ENCODE measurements at regions not wholly inside any gene's neighbourhood (a gene's known extent, or its start where the extent isn't known, plus 50 kb on each side); places are given as distances from the start of the nearest gene placed in this dataset.

DNA sequence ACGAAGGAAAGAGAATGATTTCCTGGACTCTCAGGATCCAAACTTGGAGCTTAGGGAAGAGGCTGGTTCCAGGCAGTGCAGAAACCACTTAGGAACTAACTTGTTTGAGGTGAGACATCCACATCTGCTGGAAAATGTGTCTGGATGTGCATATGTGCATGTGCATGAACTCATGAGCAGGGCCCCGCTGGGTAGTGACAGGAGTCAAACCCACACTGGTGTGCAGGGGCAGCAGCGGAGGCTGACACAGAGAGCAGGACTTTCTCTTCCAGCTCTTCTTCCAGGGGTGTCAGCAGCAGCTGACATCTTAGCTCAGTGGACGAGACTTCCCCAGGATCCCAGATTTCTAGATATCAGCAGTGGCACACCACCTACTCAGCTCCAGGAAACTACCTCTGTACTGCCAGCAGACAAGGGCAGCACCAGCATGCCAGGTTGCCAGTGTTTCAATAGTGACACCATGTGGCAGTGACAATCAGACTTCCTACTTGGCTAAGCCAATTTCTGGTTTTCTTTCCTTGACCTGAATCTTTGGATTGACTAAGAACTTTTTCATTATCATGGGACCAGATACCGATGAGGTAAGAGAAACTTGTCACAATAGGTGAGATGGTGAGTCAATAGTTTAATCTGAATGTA is 227.5 kb upstream of the ZC3H12C start:
- Histone ChIP-seq H3K4me1 (ENCODE audit: insufficient read depth) (no peaks in the 10 kb centered on the region), H3K36me3 (no peaks in the 10 kb centered on the region), H3K4me3 (no peak overlapping the region), H3K27ac (no peak overlapping the region), H3K27me3 (no peaks in the 10 kb centered on the region), H3K9me3 (no peaks in the 10 kb centered on the region)
- DNase-seq: no peak
- intact Hi-C loops (cut with DNase I): no loop called here
- no peak for TF ChIP-seq EP300 (IDR thresholded peaks at IDR 0.05)
- WGBS, 3 donors: 76 to 87% (median 86%) methylated on average over 5 of the region's 5 CpGs

DNA sequence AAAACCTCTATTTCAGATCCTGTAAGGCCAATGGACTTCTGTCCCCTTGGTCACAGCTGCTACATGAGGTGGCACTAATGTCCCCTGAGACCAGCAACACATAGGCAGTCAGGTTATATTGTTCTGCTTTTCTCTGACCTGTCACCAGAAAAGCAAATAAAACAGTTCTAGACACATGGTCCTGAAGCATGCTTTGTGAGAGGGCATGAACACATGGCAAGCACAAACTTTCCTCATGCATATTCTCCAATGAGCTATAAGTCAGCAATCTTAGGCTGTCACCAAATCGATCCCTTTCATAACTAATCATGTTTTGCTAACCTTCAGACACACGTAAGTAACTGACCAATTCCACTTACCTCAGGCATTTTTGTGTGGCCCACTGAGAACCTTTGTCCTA is 225.4 kb upstream of the ZC3H12C start:
- WGBS, 3 donors: 55 to 84% (median 62%) methylated on average over 2 of the region's 2 CpGs
- intact Hi-C loops (cut with DNase I): no loop called here
- DNase-seq: no peak
- H3K27me3 ChIP-seq: no peaks in the 10 kb centered on the region
- H3K4me1 ChIP-seq (ENCODE audit: insufficient read depth): no peaks in the 10 kb centered on the region
- no peak overlapping the region for H3K4me3 ChIP-seq
- no peaks in the 10 kb centered on the region for H3K9me3 ChIP-seq
- TF ChIP-seq EP300 (IDR thresholded peaks at IDR 0.05) (no peak), POLR2A (IDR thresholded peaks at IDR 0.05) (no peak)
- TF ChIP-seq, protein P1, sequence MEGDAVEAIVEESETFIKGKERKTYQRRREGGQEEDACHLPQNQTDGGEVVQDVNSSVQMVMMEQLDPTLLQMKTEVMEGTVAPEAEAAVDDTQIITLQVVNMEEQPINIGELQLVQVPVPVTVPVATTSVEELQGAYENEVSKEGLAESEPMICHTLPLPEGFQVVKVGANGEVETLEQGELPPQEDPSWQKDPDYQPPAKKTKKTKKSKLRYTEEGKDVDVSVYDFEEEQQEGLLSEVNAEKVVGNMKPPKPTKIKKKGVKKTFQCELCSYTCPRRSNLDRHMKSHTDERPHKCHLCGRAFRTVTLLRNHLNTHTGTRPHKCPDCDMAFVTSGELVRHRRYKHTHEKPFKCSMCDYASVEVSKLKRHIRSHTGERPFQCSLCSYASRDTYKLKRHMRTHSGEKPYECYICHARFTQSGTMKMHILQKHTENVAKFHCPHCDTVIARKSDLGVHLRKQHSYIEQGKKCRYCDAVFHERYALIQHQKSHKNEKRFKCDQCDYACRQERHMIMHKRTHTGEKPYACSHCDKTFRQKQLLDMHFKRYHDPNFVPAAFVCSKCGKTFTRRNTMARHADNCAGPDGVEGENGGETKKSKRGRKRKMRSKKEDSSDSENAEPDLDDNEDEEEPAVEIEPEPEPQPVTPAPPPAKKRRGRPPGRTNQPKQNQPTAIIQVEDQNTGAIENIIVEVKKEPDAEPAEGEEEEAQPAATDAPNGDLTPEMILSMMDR (IDR thresholded peaks at IDR 0.05): no peak
- no peaks in the 10 kb centered on the region for H3K36me3 ChIP-seq
- H3K27ac ChIP-seq: no peak overlapping the region

DNA sequence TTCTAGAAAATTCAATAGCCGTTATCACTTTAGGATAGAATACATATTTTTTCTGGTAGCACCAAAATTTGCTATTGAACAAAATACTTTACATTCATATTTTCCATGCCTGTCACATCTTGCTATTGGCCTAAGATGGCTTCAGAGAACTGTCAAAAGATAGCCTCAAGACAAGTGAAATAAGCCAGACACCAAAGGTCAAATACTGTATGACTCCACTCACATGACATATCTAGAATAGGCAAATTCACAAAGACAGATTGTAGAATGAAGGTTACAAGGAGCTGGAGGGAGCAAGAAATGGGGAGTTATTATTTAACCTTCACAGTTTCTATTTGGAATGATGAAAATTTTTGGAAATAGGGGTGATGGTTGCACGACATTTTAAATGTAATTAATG is 223.7 kb upstream of the ZC3H12C start:
- DNase-seq: no peak
- Histone ChIP-seq H3K4me3 (no peak overlapping the region), H3K4me1 (ENCODE audit: insufficient read depth) (no peaks in the 10 kb centered on the region), H3K36me3 (no peaks in the 10 kb centered on the region), H3K27me3 (no peaks in the 10 kb centered on the region), H3K27ac (no peak overlapping the region), H3K9me3 (no peaks in the 10 kb centered on the region)
- WGBS, 3 donors: 77 to 87% (median 83%) methylated on average over 2 of the region's 2 CpGs
- TF ChIP-seq, protein P1 (IDR thresholded peaks at IDR 0.05): no peak
- TF ChIP-seq EP300 (IDR thresholded peaks at IDR 0.05): no peak
- intact Hi-C loops (cut with DNase I): no loop called here

DNA sequence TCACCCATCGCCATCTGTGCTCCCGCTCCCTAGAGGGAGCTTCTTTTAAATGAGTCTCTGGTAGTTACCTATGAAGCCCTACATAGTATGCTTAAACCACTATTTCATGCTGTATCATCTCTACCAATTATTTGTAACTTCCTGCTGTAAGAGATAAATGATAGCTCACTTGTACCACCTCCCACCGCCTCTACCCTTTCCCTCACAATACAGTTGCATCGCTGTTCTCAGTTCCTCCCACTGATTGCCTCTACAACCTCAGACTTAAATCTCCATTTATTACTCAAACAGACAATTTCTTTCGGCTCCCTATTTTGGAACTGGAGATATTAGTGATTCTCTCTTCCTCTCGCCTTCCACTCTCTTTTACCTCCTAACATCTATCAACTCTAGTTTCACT is 222.9 kb upstream of the ZC3H12C start:
- Histone ChIP-seq H3K4me3 (no peak overlapping the region), H3K9me3 (no peaks in the 10 kb centered on the region), H3K4me1 (ENCODE audit: insufficient read depth) (no peaks in the 10 kb centered on the region), H3K36me3 (no peaks in the 10 kb centered on the region), H3K27ac (no peak overlapping the region), H3K27me3 (no peaks in the 10 kb centered on the region)
- TF ChIP-seq EP300 (IDR thresholded peaks at IDR 0.05) (no peak), POLR2A (IDR thresholded peaks at IDR 0.05) (no peak)
- TF ChIP-seq, protein P1 (IDR thresholded peaks at IDR 0.05): no peak
- DNase-seq: no peak
- WGBS, 3 donors: 78 to 82% (median 79%) methylated on average over 6 of the region's 6 CpGs
- intact Hi-C loops (cut with DNase I): no loop called here

DNA sequence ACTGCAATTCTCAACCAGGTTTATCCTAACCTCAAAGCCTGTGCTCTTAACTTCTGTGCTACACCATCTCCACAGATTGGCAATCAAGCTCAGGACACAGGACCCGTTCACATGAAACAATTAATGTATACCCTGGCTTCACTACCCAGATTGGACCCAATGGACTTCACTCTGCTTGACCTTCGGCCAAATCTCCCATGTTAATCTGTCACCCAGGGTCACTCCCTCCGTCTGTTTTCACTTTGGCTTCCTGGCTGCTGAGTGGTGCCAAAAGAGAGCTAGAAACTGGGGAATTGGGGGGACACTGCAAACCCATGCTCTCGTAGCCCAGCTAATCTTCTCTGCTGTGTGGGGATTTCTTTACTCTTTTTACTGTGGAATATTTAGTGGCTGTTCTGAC is 216.1 kb upstream of the ZC3H12C start:
- Histone ChIP-seq H3K4me1 (ENCODE audit: insufficient read depth) (no peaks in the 10 kb centered on the region), H3K27me3 (no peaks in the 10 kb centered on the region), H3K9me3 (no peaks in the 10 kb centered on the region), H3K27ac (no peak overlapping the region), H3K36me3 (no peaks in the 10 kb centered on the region), H3K4me3 (no peak overlapping the region)
- no peak for DNase-seq
- intact Hi-C loops (cut with DNase I): no loop called here
- 15 to 36% (median 18%) methylated on average over 4 of the region's 4 CpGs for WGBS, 3 donors
- no peak for TF ChIP-seq POLR2A (IDR thresholded peaks at IDR 0.05)
- no peak for TF ChIP-seq EP300 (IDR thresholded peaks at IDR 0.05)
- TF ChIP-seq, protein P1 (IDR thresholded peaks at IDR 0.05): no peak

Measured in ovary (tissue), 7 donors.